A549 (cell line): ENCODE measurements at regions not wholly inside any gene's neighbourhood (a gene's known extent, or its start where the extent isn't known, plus 50 kb on each side); places are given as distances from the start of the nearest gene placed in this dataset.

ENCODE experiments used
- EP300 ChIP-seq, 2 experiments: fragments of >200 bp; sonication (Bioruptor Twin); formaldehyde crosslinking; IDR thresholded peaks; 2 replicates in 1 of 2; 3 replicates in 1 of 2; pipeline ENCODE4 v1.6.1; 2016 to 2017
- JUN ChIP-seq, 2 experiments: fragments of >200 bp; sonication (Bioruptor Twin); formaldehyde crosslinking; IDR thresholded peaks; 2 replicates in 1 of 2; 3 replicates in 1 of 2; pipeline ENCODE4 v1.6.1; 2016 to 2017
- JUNB ChIP-seq: fragments of >200 bp; sonication (Bioruptor Twin); formaldehyde crosslinking; IDR thresholded peaks from 2 replicates; pipeline ENCODE4 v1.6.1; 2016
- KDM5A ChIP-seq: fragments of 200-600 bp; sonication (generic); IDR thresholded peaks from 2 replicates; pipeline ENCODE4 v1.6.1; 2016; ENCODE audit warnings: antibody characterized with exemption, mild to moderate bottlenecking
- NPAS2 ChIP-seq: fragments of 250-450 bp; sonication (Bioruptor Pico); IDR thresholded peaks from 2 replicates; pipeline ENCODE4 v1.8.0; 2022; ENCODE audit warnings: mild to moderate bottlenecking, moderate library complexity, borderline replicate concordance
- POLR2A ChIP-seq: IDR thresholded peaks from 2 replicates; pipeline ENCODE4 v1.6.1; 2012; ENCODE audit warnings: mild to moderate bottlenecking, low read length
- RCOR1 ChIP-seq: fragments of 150-350 bp; IDR thresholded peaks from 2 replicates; pipeline ENCODE4 v1.6.1; 2014; ENCODE audit warnings: antibody characterized with exemption, low read length, low read depth
- TF ChIP-seq, protein P1 (sequence below): fragments of >200 bp; sonication (Bioruptor Twin); formaldehyde crosslinking; IDR thresholded peaks from 3 replicates; pipeline ENCODE4 v1.5.1; 2016

DNA sequence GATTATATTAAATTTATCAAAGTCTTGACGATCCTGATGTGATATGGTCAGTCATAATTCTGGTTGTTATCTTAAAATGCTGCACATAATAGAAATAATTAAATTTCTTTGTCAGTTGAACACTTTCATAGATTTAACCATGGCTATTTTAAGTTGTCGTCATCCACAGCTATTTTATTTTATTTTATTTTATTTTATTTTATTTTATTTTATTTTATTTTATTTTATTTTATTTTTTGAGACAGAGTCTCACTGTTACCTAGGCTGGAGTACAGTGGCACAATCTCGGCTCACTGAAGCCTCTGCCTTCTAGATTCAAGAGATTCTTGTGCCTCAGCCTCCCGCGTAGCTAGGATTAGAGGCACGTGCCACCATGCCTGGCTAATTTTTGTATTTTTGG is 90.5 kb upstream of the KCNK12 start:
- no peak for TF ChIP-seq EP300 (IDR thresholded peaks at IDR 0.05)
- TF ChIP-seq, protein P1, sequence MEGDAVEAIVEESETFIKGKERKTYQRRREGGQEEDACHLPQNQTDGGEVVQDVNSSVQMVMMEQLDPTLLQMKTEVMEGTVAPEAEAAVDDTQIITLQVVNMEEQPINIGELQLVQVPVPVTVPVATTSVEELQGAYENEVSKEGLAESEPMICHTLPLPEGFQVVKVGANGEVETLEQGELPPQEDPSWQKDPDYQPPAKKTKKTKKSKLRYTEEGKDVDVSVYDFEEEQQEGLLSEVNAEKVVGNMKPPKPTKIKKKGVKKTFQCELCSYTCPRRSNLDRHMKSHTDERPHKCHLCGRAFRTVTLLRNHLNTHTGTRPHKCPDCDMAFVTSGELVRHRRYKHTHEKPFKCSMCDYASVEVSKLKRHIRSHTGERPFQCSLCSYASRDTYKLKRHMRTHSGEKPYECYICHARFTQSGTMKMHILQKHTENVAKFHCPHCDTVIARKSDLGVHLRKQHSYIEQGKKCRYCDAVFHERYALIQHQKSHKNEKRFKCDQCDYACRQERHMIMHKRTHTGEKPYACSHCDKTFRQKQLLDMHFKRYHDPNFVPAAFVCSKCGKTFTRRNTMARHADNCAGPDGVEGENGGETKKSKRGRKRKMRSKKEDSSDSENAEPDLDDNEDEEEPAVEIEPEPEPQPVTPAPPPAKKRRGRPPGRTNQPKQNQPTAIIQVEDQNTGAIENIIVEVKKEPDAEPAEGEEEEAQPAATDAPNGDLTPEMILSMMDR: no peak
- no peak for TF ChIP-seq JUNB
- TF ChIP-seq KDM5A: no peak
- TF ChIP-seq JUN (IDR thresholded peaks at IDR 0.05): no peak
- no peak for TF ChIP-seq RCOR1
- TF ChIP-seq POLR2A: no peak
- no peak for TF ChIP-seq NPAS2 (CRISPR knock-in tag)
